Trophoblast cell (in vitro differentiated cells and primary cell): ENCODE measurements at regions not wholly inside any gene's neighbourhood (a gene's known extent, or its start where the extent isn't known, plus 50 kb on each side); places are given as distances from the start of the nearest gene placed in this dataset.

Source experiments
- DNase-seq, 2 donors: peaks; one replicate each; pipeline ENCODE4 v3.0.0-alpha.2; 2016
- H2AFZ ChIP-seq: 2 replicates; pipeline ENCODE4 v1.6.1; 2013; ENCODE audit warnings: low read length, moderate library complexity, mild to moderate bottlenecking; ENCODE audit not compliant: insufficient read depth, poor library complexity
- H2AK5ac ChIP-seq: 2 replicates; pipeline ENCODE4 v1.6.1; 2013; ENCODE audit warnings: mild to moderate bottlenecking, low read length
- H2BK120ac ChIP-seq: 2 replicates; pipeline ENCODE4 v1.6.1; 2013; ENCODE audit warnings: low read length, mild to moderate bottlenecking, moderate library complexity; ENCODE audit not compliant: insufficient read depth, poor library complexity
- H2BK12ac ChIP-seq: 2 replicates; pipeline ENCODE4 v1.6.1; 2013; ENCODE audit warnings: mild to moderate bottlenecking, low read length, moderate library complexity
- H2BK5ac ChIP-seq: 2 replicates; pipeline ENCODE4 v1.6.1; 2013; ENCODE audit warnings: low read length, low read depth, moderate library complexity, mild to moderate bottlenecking; ENCODE audit not compliant: poor library complexity
- H3K14ac ChIP-seq: 2 replicates; pipeline ENCODE4 v1.6.1; 2013; ENCODE audit warnings: mild to moderate bottlenecking, low read length
- H3K18ac ChIP-seq: 2 replicates; pipeline ENCODE4 v1.6.1; 2013; ENCODE audit warnings: mild to moderate bottlenecking, low read length
- H3K23ac ChIP-seq: 2 replicates; pipeline ENCODE4 v1.6.1; 2013; ENCODE audit warnings: low read length
- H3K27ac ChIP-seq: 2 replicates; pipeline ENCODE4 v1.5.1; 2013; ENCODE audit warnings: low read depth, mild to moderate bottlenecking, inconsistent platforms, low read length, moderate library complexity
- H3K27me3 ChIP-seq: 2 replicates; pipeline ENCODE4 v1.6.1; 2013; ENCODE audit warnings: inconsistent platforms, mild to moderate bottlenecking, low read length, moderate library complexity; ENCODE audit not compliant: insufficient read depth
- H3K36me3 ChIP-seq, 2 experiments: 1 replicate in 1 of 2; 2 replicates in 1 of 2; pipeline ENCODE4 v1.6.1; 2013; ENCODE audit warnings: low read length in 2 of 2, mild to moderate bottlenecking in 2 of 2, moderate library complexity in 1 of 2; ENCODE audit not compliant: insufficient read depth in 2 of 2, control insufficient read depth in 1 of 2
- H3K4ac ChIP-seq: 2 replicates; pipeline ENCODE4 v1.6.1; 2013; ENCODE audit warnings: low read depth, mild to moderate bottlenecking, low read length, moderate library complexity
- H3K4me1 ChIP-seq, 2 experiments: 1 replicate in 1 of 2; 2 replicates in 1 of 2; pipeline ENCODE4 v1.6.1; 2013; ENCODE audit warnings: low read length in 2 of 2, mild to moderate bottlenecking in 2 of 2, moderate library complexity in 1 of 2; ENCODE audit not compliant: insufficient read depth in 2 of 2, control insufficient read depth in 1 of 2
- H3K4me2 ChIP-seq: 2 replicates; pipeline ENCODE4 v1.6.1; 2013; ENCODE audit warnings: inconsistent platforms, mild to moderate bottlenecking, low read length, moderate library complexity
- H3K4me3 ChIP-seq: 2 replicates; pipeline ENCODE4 v1.5.1; 2013; ENCODE audit warnings: mild to moderate bottlenecking, low read depth, low read length, inconsistent platforms
- H3K79me1 ChIP-seq: one replicate; pipeline ENCODE4 v1.6.1; 2013; ENCODE audit warnings: low read length
- H3K79me2 ChIP-seq: 2 replicates; pipeline ENCODE4 v1.6.1; 2013; ENCODE audit warnings: low read length, mild to moderate bottlenecking; ENCODE audit not compliant: control insufficient read depth, insufficient read depth, poor library complexity
- H3K9ac ChIP-seq: 2 replicates; pipeline ENCODE4 v1.6.1; 2013; ENCODE audit warnings: mild to moderate bottlenecking, low read length
- H3K9me3 ChIP-seq: 2 replicates; pipeline ENCODE4 v1.6.1; 2013; ENCODE audit warnings: low read depth, mild to moderate bottlenecking, control low read depth, inconsistent platforms, low read length; ENCODE audit not compliant: insufficient read depth
- H4K12ac ChIP-seq: 2 replicates; pipeline ENCODE4 v1.6.1; 2013; ENCODE audit warnings: low read depth, mild to moderate bottlenecking, low read length, moderate library complexity
- H4K8ac ChIP-seq: 2 replicates; pipeline ENCODE4 v1.6.1; 2013; ENCODE audit warnings: low read depth, mild to moderate bottlenecking, low read length, moderate library complexity
- H4K91ac ChIP-seq: one replicate; pipeline ENCODE4 v1.6.1; 2013; ENCODE audit warnings: low read depth, mild to moderate bottlenecking, low read length, moderate library complexity
- WGBS: extraction: QIAGEN DNeasy Blood & Tissue Kit; methylation state at CpG from one replicate; pipeline ENCODE4 v1.1.7; 2013; ENCODE audit warnings: missing lambda C conversion rate; ENCODE audit not compliant: insufficient read length, insufficient coverage; ENCODE audit errors: extremely low coverage; 5-methylcytosine and 5-hydroxymethylcytosine counted together

GRCh38 chr1:81453971-81454370 lies 346.8 kb upstream of the ADGRL2 start:
- Histone ChIP-seq H3K4ac (no peak overlapping the region), H4K12ac (no peak overlapping the region), H2AK5ac (no peak overlapping the region), H2BK5ac (no peak overlapping the region), H3K79me2 (no peaks in the 10 kb centered on the region), H3K4me2 (no peak overlapping the region), H3K23ac (no peak overlapping the region), H2AFZ (no peak overlapping the region), H2BK120ac (no peak overlapping the region), H3K27ac (no peak overlapping the region), H3K4me1 (no peaks in the 10 kb centered on the region), H4K8ac (no peak overlapping the region), H3K27me3 (no peaks in the 10 kb centered on the region), H3K4me3 (no peak overlapping the region), H3K79me1 (no peaks in the 10 kb centered on the region), H2BK12ac (no peak overlapping the region), H3K9me3 (no peaks in the 10 kb centered on the region), H4K91ac (no peak overlapping the region), H3K9ac (no peak overlapping the region), H3K36me3 (no peaks in the 10 kb centered on the region), H3K18ac (no peak overlapping the region), H3K14ac (no peak overlapping the region)
- no peak for DNase-seq
- WGBS = no CpG with 5 or more reads among the region's 3 CpGs

DNA sequence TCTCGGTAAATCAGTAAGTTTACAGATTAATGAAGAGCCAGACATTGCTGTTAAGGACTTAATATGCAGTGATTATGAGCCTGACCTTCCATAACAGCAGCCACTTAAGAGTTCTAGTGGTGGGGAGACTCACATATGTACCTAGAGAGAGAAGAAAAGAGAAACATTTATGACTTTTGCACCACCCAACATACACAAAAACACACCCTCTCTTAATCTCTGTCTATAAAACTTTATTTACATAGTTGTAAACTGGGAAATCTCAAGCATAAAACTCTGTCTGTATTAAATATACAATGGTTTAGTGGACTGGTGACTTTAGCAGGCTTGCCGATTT lies 347.4 kb upstream of the ADGRL2 start:
- Histone ChIP-seq H4K8ac (no peak overlapping the region), H3K27ac (no peak overlapping the region), H3K4me2 (no peak overlapping the region), H2AFZ (no peak overlapping the region), H4K91ac (no peak overlapping the region), H4K12ac (no peak overlapping the region), H3K9ac (no peak overlapping the region), H3K27me3 (no peaks in the 10 kb centered on the region), H2AK5ac (no peak overlapping the region), H3K14ac (no peak overlapping the region), H3K4me1 (no peaks in the 10 kb centered on the region), H3K9me3 (no peaks in the 10 kb centered on the region), H3K79me2 (no peaks in the 10 kb centered on the region), H3K79me1 (no peaks in the 10 kb centered on the region), H3K18ac (no peak overlapping the region), H2BK120ac (no peak overlapping the region), H2BK5ac (no peak overlapping the region), H3K4me3 (no peak overlapping the region), H3K23ac (no peak overlapping the region), H2BK12ac (no peak overlapping the region), H3K4ac (no peak overlapping the region), H3K36me3 (no peaks in the 10 kb centered on the region)
- WGBS = no CpG with 5 or more reads among the region's 2 CpGs
- no peak for DNase-seq

DNA sequence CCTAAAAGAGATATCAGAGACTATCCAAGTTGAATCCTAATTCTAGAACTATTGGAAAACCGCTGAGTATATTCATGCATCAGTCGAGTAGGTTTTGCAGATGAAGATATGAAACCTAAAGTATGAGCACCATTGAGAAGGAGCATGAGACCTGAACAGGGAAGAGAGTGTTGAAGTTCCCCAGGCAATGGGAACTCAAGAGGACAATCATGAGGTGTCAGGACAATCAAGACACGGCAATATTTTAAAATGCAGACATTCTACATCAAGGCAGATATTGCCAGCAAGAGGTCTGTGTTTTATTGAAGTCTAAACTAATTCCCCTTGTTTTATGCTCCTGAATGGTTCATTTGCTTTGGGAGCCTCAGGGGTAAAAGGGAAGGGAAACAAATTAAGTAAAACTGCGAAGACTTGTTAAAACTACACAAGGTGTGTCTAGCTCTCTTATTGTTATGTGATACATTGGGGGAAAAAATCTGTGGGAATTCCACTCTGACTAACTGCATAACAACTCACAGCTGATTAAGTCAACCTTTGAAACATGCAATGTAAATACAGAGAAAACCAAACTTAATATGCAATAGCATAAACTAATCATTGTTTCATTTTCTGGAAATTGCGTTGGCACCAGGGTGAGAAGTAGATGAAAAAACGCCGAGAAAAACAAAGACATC lies 347.9 kb upstream of the ADGRL2 start:
- Histone ChIP-seq H4K8ac (no peak overlapping the region), H3K9me3 (no peaks in the 10 kb centered on the region), H3K4me2 (no peak overlapping the region), H3K36me3 (no peaks in the 10 kb centered on the region), H2BK12ac (no peak overlapping the region), H3K4me1 (no peaks in the 10 kb centered on the region), H3K23ac (no peak overlapping the region), H3K9ac (no peak overlapping the region), H3K79me2 (no peaks in the 10 kb centered on the region), H2AK5ac (no peak overlapping the region), H3K27me3 (no peaks in the 10 kb centered on the region), H2BK5ac (no peak overlapping the region), H2BK120ac (no peak overlapping the region), H3K14ac (no peak overlapping the region), H2AFZ (no peak overlapping the region), H3K4me3 (no peak overlapping the region), H3K4ac (no peak overlapping the region), H4K91ac (no peak overlapping the region), H3K79me1 (no peaks in the 10 kb centered on the region), H3K27ac (no peak overlapping the region), H3K18ac (no peak overlapping the region), H4K12ac (no peak overlapping the region)
- peak in 1 of 2 donors; percentile 7 for DNase-seq
- WGBS = no CpG with 5 or more reads among the region's 7 CpGs

DNA sequence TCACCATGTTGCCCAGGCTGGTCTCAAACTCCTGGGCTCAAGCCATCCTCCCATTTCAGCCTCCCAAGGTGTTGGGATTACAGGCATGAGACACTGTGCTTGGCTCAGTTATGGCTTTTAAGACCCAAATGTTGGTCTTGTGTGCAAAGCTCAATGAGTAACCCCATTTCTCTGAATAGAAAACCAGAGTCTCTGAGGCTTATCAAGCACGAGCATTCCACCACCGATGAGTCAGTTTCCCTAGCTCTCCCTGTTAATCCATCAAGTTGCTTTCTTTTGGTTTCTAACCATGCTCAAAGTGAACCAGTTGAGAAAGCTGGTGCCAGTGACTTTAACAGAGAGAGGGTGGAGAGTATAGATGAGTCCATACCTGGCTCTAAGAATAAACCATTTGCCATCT lies 350.9 kb upstream of the ADGRL2 start:
- H3K36me3 ChIP-seq = no peaks in the 10 kb centered on the region
- H3K4me2 ChIP-seq = no peak overlapping the region
- no peaks in the 10 kb centered on the region for H3K9me3 ChIP-seq
- no peak overlapping the region for H4K91ac ChIP-seq
- no peak overlapping the region for H4K12ac ChIP-seq
- no peak overlapping the region for H2AFZ ChIP-seq
- H2BK120ac ChIP-seq = no peak overlapping the region
- H3K23ac ChIP-seq = no peak overlapping the region
- H3K79me2 ChIP-seq = no peaks in the 10 kb centered on the region
- H3K27me3 ChIP-seq = no peaks in the 10 kb centered on the region
- no peak overlapping the region for H3K4me3 ChIP-seq
- no peak overlapping the region for H4K8ac ChIP-seq
- H2AK5ac ChIP-seq = no peak overlapping the region
- H3K4ac ChIP-seq = no peak overlapping the region
- H3K14ac ChIP-seq = no peak overlapping the region
- H3K79me1 ChIP-seq = no peaks in the 10 kb centered on the region
- H3K9ac ChIP-seq = no peak overlapping the region
- WGBS = no CpG with 5 or more reads among the region's 2 CpGs
- DNase-seq = no peak
- H2BK5ac ChIP-seq = no peak overlapping the region
- no peak overlapping the region for H3K27ac ChIP-seq
- H3K18ac ChIP-seq = no peak overlapping the region
- no peak overlapping the region for H2BK12ac ChIP-seq
- no peaks in the 10 kb centered on the region for H3K4me1 ChIP-seq
